ENCODE measurements at regions not wholly inside any gene's neighbourhood (a gene's known extent, or its start where the extent isn't known, plus 50 kb on each side); places are given as distances from the start of the nearest gene placed in this dataset.
A peak's percentile ranks its signal among the peaks of the same experiment; 100 is the strongest.

GRCh38 chr3:135739779-135740178 lies 225.7 kb upstream of the PPP2R3A start:
- peak overlapping the region; percentile 28 for H3K4me3 ChIP-seq (ENCODE audit: low read length)
- TF ChIP-seq EP300 (conservative IDR thresholded peaks at IDR 0.05; ENCODE audit: poor library complexity, severe bottlenecking): no peak
- no peak for TF ChIP-seq RAD21 (conservative IDR thresholded peaks at IDR 0.05)
- no peak for TF ChIP-seq MXI1 (conservative IDR thresholded peaks at IDR 0.05; ENCODE audit: poor library complexity, severe bottlenecking)
- TF ChIP-seq, protein P1, sequence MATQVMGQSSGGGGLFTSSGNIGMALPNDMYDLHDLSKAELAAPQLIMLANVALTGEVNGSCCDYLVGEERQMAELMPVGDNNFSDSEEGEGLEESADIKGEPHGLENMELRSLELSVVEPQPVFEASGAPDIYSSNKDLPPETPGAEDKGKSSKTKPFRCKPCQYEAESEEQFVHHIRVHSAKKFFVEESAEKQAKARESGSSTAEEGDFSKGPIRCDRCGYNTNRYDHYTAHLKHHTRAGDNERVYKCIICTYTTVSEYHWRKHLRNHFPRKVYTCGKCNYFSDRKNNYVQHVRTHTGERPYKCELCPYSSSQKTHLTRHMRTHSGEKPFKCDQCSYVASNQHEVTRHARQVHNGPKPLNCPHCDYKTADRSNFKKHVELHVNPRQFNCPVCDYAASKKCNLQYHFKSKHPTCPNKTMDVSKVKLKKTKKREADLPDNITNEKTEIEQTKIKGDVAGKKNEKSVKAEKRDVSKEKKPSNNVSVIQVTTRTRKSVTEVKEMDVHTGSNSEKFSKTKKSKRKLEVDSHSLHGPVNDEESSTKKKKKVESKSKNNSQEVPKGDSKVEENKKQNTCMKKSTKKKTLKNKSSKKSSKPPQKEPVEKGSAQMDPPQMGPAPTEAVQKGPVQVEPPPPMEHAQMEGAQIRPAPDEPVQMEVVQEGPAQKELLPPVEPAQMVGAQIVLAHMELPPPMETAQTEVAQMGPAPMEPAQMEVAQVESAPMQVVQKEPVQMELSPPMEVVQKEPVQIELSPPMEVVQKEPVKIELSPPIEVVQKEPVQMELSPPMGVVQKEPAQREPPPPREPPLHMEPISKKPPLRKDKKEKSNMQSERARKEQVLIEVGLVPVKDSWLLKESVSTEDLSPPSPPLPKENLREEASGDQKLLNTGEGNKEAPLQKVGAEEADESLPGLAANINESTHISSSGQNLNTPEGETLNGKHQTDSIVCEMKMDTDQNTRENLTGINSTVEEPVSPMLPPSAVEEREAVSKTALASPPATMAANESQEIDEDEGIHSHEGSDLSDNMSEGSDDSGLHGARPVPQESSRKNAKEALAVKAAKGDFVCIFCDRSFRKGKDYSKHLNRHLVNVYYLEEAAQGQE (IDR thresholded peaks at IDR 0.05; ENCODE audit: borderline replicate concordance): peak; percentile 10
- TF ChIP-seq POLR2AphosphoS5 (IDR thresholded peaks at IDR 0.05): no peak
- no peaks in the 10 kb centered on the region for H3K27me3 ChIP-seq (ENCODE audit: insufficient read depth, low read depth, low read length)
- no peaks in the 10 kb centered on the region for H3K9me2 ChIP-seq (ENCODE audit: insufficient read depth, low read length)
- H2AFZ ChIP-seq (ENCODE audit: low read depth, low read length): peak overlapping the region; percentile 16
- H3K9ac ChIP-seq (ENCODE audit: low read length): peak overlapping the region; percentile 34
- H3K4me2 ChIP-seq (ENCODE audit: low read length): no peak overlapping the region
- H3K27ac ChIP-seq (ENCODE audit: low read length): peak overlapping the region; percentile 66
- H3K9me3 ChIP-seq (ENCODE audit: low read length): peaks cover 12% of the 10 kb centered on the region
- no peaks in the 10 kb centered on the region for H3K36me3 ChIP-seq (ENCODE audit: insufficient read depth, low read length)
- H4K20me1 ChIP-seq (ENCODE audit: insufficient read depth): no peaks in the 10 kb centered on the region
- no peaks in the 10 kb centered on the region for H3K79me2 ChIP-seq (replicated peaks; ENCODE audit: insufficient read depth, low read length)
- no peaks in the 10 kb centered on the region for H3F3A ChIP-seq (ENCODE audit: insufficient read depth, low read length, poor library complexity, severe bottlenecking)

DNA sequence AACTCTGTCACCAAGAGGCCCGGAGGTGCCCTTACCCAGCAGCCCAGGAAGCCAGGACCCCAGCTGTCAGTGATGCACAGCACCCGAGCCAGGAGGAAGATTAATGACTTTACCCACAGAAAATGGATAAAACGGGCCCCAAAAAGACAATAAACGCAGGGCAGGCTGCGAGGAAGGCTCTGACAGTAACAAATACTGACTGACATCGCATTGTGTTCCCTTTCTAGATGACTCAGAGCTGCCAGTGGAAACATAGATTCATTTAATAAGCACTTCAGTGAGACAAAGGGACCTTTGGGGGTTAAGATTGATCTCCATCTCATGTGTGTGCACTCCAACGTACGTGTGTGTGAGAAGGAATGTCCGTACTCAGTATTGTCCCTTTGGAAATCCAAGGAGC lies 225.3 kb upstream of the PPP2R3A start:
- Histone ChIP-seq H3K9ac (ENCODE audit: low read length) (peak overlapping the region; percentile 34), H3K27ac (ENCODE audit: low read length) (peak overlapping the region; percentile 66), H2AFZ (ENCODE audit: low read depth, low read length) (peak overlapping the region; percentile 16), H3F3A (ENCODE audit: insufficient read depth, low read length, poor library complexity, severe bottlenecking) (no peaks in the 10 kb centered on the region), H3K79me2 (replicated peaks; ENCODE audit: insufficient read depth, low read length) (no peaks in the 10 kb centered on the region), H3K9me3 (ENCODE audit: low read length) (peaks cover 12% of the 10 kb centered on the region), H3K36me3 (ENCODE audit: insufficient read depth, low read length) (no peaks in the 10 kb centered on the region), H3K4me3 (ENCODE audit: low read length) (peak overlapping the region; percentile 28), H3K27me3 (ENCODE audit: insufficient read depth, low read depth, low read length) (no peaks in the 10 kb centered on the region), H3K4me2 (ENCODE audit: low read length) (no peak overlapping the region), H4K20me1 (ENCODE audit: insufficient read depth) (no peaks in the 10 kb centered on the region), H3K9me2 (ENCODE audit: insufficient read depth, low read length) (no peaks in the 10 kb centered on the region)
- TF ChIP-seq RAD21 (conservative IDR thresholded peaks at IDR 0.05) (no peak), SMC3 (conservative IDR thresholded peaks at IDR 0.05; ENCODE audit: poor library complexity) (no peak), POLR2AphosphoS5 (IDR thresholded peaks at IDR 0.05) (no peak)

DNA sequence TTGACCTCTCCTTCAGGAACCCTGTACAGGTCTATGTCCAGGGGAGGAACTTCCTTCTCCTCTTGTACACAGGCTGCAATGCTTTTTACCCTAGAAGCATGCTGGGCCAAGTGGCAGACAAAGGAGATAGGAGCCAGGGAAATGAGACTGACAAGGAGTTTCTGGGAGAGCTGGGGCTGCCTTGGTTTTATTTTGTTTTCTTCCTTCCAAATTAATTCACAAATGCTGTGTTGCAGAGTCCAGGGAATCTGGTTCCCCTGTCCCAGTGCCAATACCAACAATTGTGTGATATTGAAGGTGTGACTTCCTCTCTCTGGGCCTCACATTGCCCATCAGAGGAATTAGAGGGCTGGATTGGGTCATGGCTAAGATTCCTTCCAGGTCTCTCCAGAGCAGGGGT lies 224.8 kb upstream of the PPP2R3A start:
- Histone ChIP-seq H3K36me3 (ENCODE audit: insufficient read depth, low read length) (no peaks in the 10 kb centered on the region), H2AFZ (ENCODE audit: low read depth, low read length) (peak overlapping the region; percentile 16), H3K27ac (ENCODE audit: low read length) (peak overlapping the region; percentile 66)

More for the DNA sequence above, 224.8 kb upstream of the PPP2R3A start:
- Histone ChIP-seq H4K20me1 (ENCODE audit: insufficient read depth) (no peaks in the 10 kb centered on the region), H3K4me2 (ENCODE audit: low read length) (no peak overlapping the region), H3K27me3 (ENCODE audit: insufficient read depth, low read depth, low read length) (no peaks in the 10 kb centered on the region), H3K9ac (ENCODE audit: low read length) (peak overlapping the region; percentile 34), H3K4me3 (ENCODE audit: low read length) (no peak overlapping the region), H3K9me3 (ENCODE audit: low read length) (peaks cover 9% of the 10 kb centered on the region), H3K79me2 (replicated peaks; ENCODE audit: insufficient read depth, low read length) (no peaks in the 10 kb centered on the region), H3K9me2 (ENCODE audit: insufficient read depth, low read length) (no peaks in the 10 kb centered on the region), H3F3A (ENCODE audit: insufficient read depth, low read length, poor library complexity, severe bottlenecking) (no peaks in the 10 kb centered on the region)
- no peak for TF ChIP-seq EZH2 (IDR thresholded peaks at IDR 0.05; ENCODE audit: borderline replicate concordance, insufficient read depth, low read length, poor library complexity, severe bottlenecking)
- no peak for TF ChIP-seq CTCF (IDR thresholded peaks at IDR 0.05; ENCODE audit: poor library complexity, severe bottlenecking)
- no peak for TF ChIP-seq EP300 (conservative IDR thresholded peaks at IDR 0.05; ENCODE audit: poor library complexity, severe bottlenecking)
- TF ChIP-seq, protein P1 (IDR thresholded peaks at IDR 0.05; ENCODE audit: borderline replicate concordance): no peak
- TF ChIP-seq SMC3 (conservative IDR thresholded peaks at IDR 0.05; ENCODE audit: poor library complexity): no peak
- TF ChIP-seq RAD21 (conservative IDR thresholded peaks at IDR 0.05): no peak
- no peak for TF ChIP-seq MXI1 (conservative IDR thresholded peaks at IDR 0.05; ENCODE audit: poor library complexity, severe bottlenecking)
- no peak for TF ChIP-seq TAF1 (IDR thresholded peaks at IDR 0.05; ENCODE audit: low read depth)
- TF ChIP-seq POLR2AphosphoS5 (IDR thresholded peaks at IDR 0.05): no peak

All from neural cell (in vitro differentiated cells).